ENCODE measurements at regions not wholly inside any gene's neighbourhood (a gene's known extent, or its start where the extent isn't known, plus 50 kb on each side); places are given as distances from the start of the nearest gene placed in this dataset.

- no peak overlapping the region for H3K27ac ChIP-seq
- H3K4me3 ChIP-seq = no peak overlapping the region
These were observed 642.3 kb downstream of the DMRTA1 start for GRCh38 chr9:23088932-23089364.

GRCh38 chr9:23117616-23118015 lies 671.0 kb downstream of the DMRTA1 start:
- Histone ChIP-seq H3K4me3 (no peak overlapping the region), H3K27ac (no peak overlapping the region)

DNA sequence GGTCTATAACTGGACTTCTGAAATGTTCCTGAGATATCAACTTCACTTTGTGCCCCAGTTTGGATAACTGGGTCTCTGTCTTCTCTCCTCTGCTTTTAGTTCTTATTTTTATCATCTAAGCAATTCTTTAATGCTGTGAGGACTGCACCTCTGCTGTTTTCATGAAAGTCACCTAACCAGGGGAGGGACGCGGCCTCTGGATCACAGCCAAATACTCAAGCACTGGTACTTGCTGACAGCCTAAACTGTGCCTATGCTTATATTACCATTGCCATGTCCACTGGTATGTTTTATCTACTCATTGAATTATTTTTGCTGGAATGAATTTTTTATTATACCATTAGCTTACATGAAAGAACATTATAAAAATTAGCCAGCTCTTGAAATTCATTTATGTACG lies 674.0 kb downstream of the DMRTA1 start:
- no peak overlapping the region for H3K4me3 ChIP-seq

GRCh38 chr9:23123048-23123632 lies 676.5 kb downstream of the DMRTA1 start:
- Histone ChIP-seq H3K4me3 (no peak overlapping the region), H3K27ac (no peak overlapping the region)

More for the DNA sequence above, 674.0 kb downstream of the DMRTA1 start:
- no peak overlapping the region for H3K27ac ChIP-seq

- H3K27ac ChIP-seq = no peak overlapping the region
These were observed 680.6 kb downstream of the ELAVL2 start for GRCh38 chr9:23145467-23145866.

DNA sequence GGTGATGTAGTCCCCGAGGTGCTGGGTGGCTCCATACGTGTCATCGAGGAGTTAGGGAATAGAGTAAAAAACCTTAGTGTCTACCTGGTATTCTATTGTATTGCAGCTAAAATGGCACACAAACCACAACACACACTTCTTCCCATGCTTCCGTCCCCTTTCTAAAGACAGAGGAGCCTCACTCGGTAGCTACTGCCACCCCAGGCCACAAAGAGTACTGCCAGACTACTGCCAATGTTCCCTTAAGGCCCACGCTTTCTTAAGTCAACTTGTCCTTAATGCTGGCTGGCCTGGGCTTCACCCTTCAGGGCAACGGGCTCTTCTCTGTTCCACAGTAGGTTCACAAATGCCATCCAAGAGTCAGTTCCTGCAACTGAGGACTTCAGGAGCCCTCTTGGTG lies 673.0 kb downstream of the ELAVL2 start:
- Histone ChIP-seq H3K27ac (no peak overlapping the region), H3K4me3 (no peak overlapping the region)

More at GRCh38 chr9:23145467-23145866, 680.6 kb downstream of the ELAVL2 start:
- no peak overlapping the region for H3K4me3 ChIP-seq

DNA sequence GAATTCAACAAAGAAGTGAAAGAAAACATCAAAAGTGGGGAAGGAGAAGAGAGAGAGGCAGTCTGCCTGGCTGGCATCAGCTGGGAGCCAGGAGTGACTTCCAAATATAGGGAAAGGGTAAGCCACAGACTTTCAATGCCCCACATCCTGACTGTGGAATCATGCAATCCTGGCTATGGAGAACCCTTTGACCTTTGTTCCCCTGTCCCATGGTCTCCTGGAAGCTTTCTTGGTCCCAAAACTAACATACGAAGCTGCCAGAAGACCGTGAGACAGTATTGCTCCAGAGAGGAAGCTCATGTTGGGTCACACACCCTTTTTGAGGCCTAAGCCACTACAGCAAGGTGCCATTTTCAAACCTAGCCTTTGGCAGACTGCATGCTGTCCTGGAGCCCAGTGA lies 665.5 kb downstream of the ELAVL2 start:
- Histone ChIP-seq H3K4me3 (no peak overlapping the region), H3K27ac (no peak overlapping the region)

- Histone ChIP-seq H3K27ac (no peak overlapping the region), H3K4me3 (no peak overlapping the region)
These were observed 665.0 kb downstream of the ELAVL2 start for GRCh38 chr9:23160952-23161469.

DNA sequence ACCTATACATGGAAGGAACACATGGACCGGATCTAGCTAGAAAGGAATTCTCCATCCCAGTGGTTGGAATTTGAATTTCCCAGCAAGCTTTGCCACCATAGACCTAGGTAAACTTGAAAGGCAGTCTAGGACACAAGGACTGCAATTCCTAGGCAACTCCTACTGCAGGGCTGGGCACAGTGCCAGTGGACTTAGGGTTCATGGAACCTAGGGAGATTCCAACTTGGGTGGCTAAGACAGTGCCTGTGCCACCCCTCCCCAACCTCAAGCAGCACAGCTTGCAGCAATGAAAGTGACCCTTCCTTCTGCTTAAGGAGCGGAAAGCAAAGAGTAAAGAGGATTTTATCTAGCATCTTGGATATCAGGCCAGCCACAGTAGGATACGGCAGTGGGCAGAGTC lies 663.3 kb downstream of the ELAVL2 start:
- no peak overlapping the region for H3K27ac ChIP-seq
- H3K4me3 ChIP-seq = no peak overlapping the region

GRCh38 chr9:23171479-23171878 lies 654.6 kb downstream of the ELAVL2 start:
- Histone ChIP-seq H3K27ac (no peak overlapping the region), H3K4me3 (no peak overlapping the region)

DNA sequence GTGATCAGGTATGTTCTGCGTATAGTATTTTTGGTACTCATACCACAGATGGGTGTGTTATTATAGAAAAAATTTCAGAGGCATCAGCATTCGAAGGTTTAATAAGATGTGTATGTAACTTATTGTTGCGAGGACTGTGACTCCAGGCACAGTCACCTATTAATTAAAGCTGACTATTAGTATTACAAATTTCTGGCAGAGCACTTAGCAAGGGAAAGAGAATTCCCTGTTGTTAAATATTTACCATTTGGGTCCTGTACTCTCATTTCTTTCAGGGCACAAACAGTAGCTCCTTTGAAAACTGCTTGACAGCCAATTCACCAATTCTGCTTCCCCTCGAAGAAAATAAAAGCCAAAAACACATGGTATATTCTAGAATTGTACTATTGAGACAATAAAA lies 653.8 kb downstream of the ELAVL2 start:
- H3K27ac ChIP-seq = no peak overlapping the region
- H3K4me3 ChIP-seq = no peak overlapping the region

- Histone ChIP-seq H3K4me3 (no peak overlapping the region), H3K27ac (no peak overlapping the region)
These were observed 652.9 kb downstream of the ELAVL2 start for GRCh38 chr9:23172979-23173637.

DNA sequence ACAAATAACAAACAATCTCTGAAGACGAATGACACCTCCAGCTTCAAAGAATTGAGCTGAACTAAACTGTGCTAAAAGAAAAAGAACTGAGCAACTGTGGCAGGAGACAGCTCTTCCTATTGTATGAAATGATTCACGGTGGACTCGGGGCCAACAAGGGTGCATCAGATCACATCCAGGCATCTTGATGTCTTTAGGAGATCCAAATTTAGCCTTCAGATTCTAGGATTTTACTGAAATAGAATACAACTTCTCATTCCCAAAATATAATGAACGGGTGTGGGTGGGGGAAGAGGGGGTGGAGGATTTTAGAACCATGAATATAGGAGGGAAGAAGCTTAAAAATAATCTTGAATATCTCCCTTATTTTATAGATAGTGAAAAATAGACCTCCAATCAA lies 631.8 kb downstream of the ELAVL2 start:
- H3K4me3 ChIP-seq = no peak overlapping the region
- no peak overlapping the region for H3K27ac ChIP-seq

DNA sequence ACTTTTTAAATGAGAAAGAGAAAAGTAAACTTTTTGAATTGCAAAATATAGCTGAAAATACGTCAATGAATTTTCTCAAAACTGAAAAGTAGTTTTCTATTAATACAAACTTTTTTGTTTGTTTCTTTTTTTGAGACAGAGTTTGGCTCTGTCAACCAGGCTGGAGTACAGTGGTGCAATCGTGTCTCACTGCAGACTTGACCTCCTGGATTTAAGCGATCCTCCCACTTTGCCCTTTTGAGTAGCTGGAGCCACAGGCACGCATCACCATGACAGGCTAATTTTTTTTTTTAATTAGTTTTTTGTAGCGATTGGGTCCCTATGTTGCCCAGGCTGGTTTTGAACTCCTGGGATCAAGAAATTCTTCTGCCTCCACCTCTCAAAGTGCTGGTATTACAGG lies 610.4 kb downstream of the ELAVL2 start:
- Histone ChIP-seq H3K27ac (no peak overlapping the region), H3K4me3 (no peak overlapping the region)

GRCh38 chr9:23219471-23219870 lies 606.6 kb downstream of the ELAVL2 start:
- Histone ChIP-seq H3K4me3 (no peak overlapping the region), H3K27ac (no peak overlapping the region)

GRCh38 chr9:23220171-23220570 lies 605.9 kb downstream of the ELAVL2 start:
- Histone ChIP-seq H3K4me3 (no peak overlapping the region), H3K27ac (no peak overlapping the region)

DNA sequence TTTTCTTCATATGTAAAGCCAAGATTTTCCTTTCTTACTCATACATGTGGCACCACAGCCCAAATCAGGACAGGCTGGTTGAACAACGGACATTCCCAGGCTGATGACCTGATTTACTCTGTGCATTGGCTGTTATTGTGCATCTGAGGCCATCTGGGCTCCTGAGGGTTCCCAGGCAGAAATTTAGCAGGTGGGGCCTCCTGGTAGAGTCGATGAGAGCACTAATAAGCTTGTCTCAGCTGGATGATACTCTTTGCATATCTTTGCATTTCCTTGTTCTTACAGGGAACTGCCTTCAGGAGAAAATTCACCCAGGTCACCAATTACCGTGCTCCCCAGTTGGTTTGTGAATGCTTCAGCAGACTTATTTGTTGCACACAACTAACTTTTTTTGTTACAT lies 605.1 kb downstream of the ELAVL2 start:
- Histone ChIP-seq H3K4me3 (no peak overlapping the region), H3K27ac (no peak overlapping the region)

DNA sequence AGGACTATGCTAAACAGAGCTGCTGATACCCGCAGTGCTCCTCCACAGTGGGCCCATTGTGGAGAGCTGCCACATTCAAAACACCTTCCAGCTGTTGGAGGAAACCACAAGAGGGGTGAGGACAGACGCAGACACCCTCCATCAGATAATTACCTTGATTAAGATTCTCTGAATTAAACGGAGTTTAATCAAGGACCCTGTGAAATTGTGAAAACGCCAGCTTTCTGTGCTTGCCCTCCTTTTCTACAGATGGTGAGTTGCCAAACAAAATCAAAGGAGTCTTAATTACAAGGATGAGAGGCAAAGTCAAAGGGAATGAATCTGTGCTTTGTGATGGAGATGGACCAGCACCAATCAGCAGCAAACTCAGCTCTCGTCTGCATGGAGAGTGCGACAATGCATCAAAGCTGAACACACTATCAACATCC lies 596.1 kb downstream of the ELAVL2 start:
- H3K27ac ChIP-seq = no peak overlapping the region
- no peak overlapping the region for H3K4me3 ChIP-seq

DNA sequence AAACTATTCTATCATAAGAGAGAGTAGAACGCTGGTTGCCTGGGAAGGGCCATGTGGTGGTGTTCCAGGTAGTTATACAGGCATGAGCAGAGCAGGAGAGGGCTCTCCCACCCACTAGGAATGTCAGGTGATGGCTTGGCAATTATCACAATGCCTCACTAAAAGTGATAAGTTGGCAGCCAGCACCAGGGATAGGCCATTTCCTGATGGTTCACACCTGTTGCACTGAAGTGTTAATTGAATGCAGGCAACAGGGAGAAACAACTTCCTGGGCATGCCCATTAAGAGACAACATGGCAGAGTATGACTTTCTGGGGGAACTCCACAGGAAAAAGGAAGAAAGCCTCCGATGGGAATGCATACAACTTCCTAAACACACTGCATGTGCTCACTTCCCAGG lies 593.2 kb downstream of the ELAVL2 start:
- Histone ChIP-seq H3K27ac (no peak overlapping the region), H3K4me3 (no peak overlapping the region)

GRCh38 chr9:23243523-23243922 lies 582.5 kb downstream of the ELAVL2 start:
- no peak overlapping the region for H3K4me3 ChIP-seq
- H3K27ac ChIP-seq = no peak overlapping the region

GRCh38 chr9:23245067-23245466 lies 581.0 kb downstream of the ELAVL2 start:
- Histone ChIP-seq H3K4me3 (no peak overlapping the region), H3K27ac (no peak overlapping the region)

Measured in skin epidermis (tissue), 12 donors.